Testis (tissue), 2 donors: ENCODE measurements at regions not wholly inside any gene's neighbourhood (a gene's known extent, or its start where the extent isn't known, plus 50 kb on each side); places are given as distances from the start of the nearest gene placed in this dataset.

Experiments
- DNase-seq: peaks from one replicate; pipeline ENCODE4 v3.0.0-alpha.2; 2019
- H3K27ac ChIP-seq, 2 donors: fragments of 200-600 bp; sonication (generic); one replicate each; pipeline ENCODE4 v1.5.1; 2019
- H3K27me3 ChIP-seq: fragments of 200-600 bp; sonication (generic); one replicate; pipeline ENCODE4 v1.5.1; 2019
- H3K36me3 ChIP-seq: fragments of 200-600 bp; sonication (generic); one replicate; pipeline ENCODE4 v1.5.1; 2017; ENCODE audit warnings: low read depth; ENCODE audit errors: missing control alignments
- H3K4me1 ChIP-seq: fragments of 200-600 bp; sonication (generic); one replicate; pipeline ENCODE4 v1.5.1; 2019
- H3K4me3 ChIP-seq, 2 donors: fragments of 200-600 bp; sonication (generic); one replicate each; pipeline ENCODE4 v1.5.1; 2017 to 2019
- H3K9me3 ChIP-seq: fragments of 200-600 bp; sonication (generic); one replicate; pipeline ENCODE4 v1.5.1; 2017
- POLR2A ChIP-seq: fragments of 450-650 bp; IDR thresholded peaks from one replicate; pipeline ENCODE4 v1.6.1; 2017; ENCODE audit warnings: antibody characterized with exemption, mild to moderate bottlenecking, moderate library complexity
- WGBS, 2 donors: methylation state at CpG; one replicate each; pipeline ENCODE4 v1.1.5; 2018; 5-methylcytosine and 5-hydroxymethylcytosine counted together
- intact Hi-C: fragments of 100-400 bp; cut with DNase I; formaldehyde crosslinking; loops from one replicate; pipeline ENCODE4 v1.15.1; 2023; ENCODE audit warnings: low total_unique reads
- TF ChIP-seq, protein P1 (sequence below), 3 experiments: fragments of 450-650 bp in 2 of 3; fragments of 200-600 bp in 1 of 3; sonication (generic) in 1 of 3; IDR thresholded peaks; one replicate each; pipeline ENCODE4 v1.5.1; 2016 to 2019; ENCODE audit warnings: antibody characterized with exemption in 3 of 3, mild to moderate bottlenecking in 2 of 3, moderate library complexity in 1 of 3

DNA sequence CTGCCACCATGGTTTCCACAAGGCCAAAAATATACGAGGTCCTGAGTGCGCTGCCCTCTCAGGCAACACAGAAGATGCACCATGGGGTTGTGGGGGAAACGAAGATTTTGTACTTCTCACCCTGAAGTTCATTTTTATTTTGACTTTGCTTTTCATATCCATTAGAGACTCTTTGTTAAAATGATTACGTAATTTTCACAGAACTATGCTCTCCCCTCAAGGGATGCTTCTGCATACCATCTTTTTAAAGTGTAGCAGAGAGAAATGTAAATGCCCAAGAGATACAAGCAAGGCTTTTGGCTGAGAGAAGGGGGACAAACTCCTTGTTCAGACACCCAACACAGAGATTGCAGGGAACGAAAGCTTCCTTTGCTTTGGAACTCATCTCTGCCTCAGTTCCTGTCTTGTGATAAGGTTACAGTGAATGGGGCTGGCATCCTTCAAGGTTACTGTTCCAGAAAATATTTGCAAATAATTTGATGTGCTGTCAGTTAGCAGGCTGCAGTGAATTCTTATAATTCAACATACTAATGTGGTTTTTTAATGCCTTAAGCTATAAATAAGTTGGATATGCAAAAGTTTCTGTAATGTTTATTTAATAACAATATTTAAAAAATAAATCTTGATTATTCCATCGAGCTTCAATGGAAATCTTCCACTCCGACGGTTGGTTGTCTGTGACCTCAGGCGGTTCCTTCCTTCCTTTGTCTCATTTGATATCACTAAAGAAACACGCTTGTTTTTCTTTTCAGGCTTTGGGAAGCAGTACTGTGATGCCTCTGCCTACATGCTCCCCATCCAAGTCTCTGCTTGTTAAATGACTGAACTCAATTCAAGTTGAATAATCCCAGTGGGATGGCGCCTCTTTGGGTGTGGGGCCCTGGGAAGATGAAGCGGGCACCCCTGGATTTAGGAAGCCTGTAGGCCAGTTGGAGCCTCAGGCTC, 209.3 kb upstream of the CTBP2 start:
- H3K27ac ChIP-seq: no peak overlapping the region

DNA sequence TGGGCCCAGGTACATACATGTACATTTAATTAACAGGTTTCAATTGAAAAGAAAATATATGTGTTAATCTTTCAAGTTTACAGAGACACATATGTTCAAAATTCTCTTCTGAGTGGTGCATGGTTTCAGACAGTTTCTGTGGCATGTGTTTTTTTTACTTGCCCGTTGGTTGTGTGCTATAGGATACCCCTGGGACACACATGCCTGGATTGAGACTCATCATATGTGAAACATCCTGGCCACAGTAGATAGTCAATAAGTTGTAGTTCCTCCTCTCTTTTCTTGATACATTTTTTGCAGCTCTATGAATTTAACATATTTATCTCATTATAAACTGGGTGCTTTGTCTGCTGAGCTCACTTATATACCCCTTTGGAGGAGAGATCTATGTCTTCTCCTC, 207.8 kb upstream of the CTBP2 start:
- H3K4me1 ChIP-seq: no peaks in the 10 kb centered on the region
- no peaks in the 10 kb centered on the region for H3K27me3 ChIP-seq
- TF ChIP-seq, protein P1, sequence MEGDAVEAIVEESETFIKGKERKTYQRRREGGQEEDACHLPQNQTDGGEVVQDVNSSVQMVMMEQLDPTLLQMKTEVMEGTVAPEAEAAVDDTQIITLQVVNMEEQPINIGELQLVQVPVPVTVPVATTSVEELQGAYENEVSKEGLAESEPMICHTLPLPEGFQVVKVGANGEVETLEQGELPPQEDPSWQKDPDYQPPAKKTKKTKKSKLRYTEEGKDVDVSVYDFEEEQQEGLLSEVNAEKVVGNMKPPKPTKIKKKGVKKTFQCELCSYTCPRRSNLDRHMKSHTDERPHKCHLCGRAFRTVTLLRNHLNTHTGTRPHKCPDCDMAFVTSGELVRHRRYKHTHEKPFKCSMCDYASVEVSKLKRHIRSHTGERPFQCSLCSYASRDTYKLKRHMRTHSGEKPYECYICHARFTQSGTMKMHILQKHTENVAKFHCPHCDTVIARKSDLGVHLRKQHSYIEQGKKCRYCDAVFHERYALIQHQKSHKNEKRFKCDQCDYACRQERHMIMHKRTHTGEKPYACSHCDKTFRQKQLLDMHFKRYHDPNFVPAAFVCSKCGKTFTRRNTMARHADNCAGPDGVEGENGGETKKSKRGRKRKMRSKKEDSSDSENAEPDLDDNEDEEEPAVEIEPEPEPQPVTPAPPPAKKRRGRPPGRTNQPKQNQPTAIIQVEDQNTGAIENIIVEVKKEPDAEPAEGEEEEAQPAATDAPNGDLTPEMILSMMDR (IDR thresholded peaks at IDR 0.05): no peak
- TF ChIP-seq POLR2A: no peak
- H3K4me3 ChIP-seq: no peak overlapping the region
- H3K27ac ChIP-seq: no peak overlapping the region
- H3K36me3 ChIP-seq: no peaks in the 10 kb centered on the region
- H3K9me3 ChIP-seq: no peaks in the 10 kb centered on the region
- 72 to 73% methylated on average over 1 of the region's 1 CpG for WGBS, 2 donors
- intact Hi-C loops: no loop called here
- DNase-seq: no peak

More for the DNA sequence above, 209.3 kb upstream of the CTBP2 start:
- Histone ChIP-seq H3K27me3 (no peaks in the 10 kb centered on the region), H3K4me3 (no peak overlapping the region), H3K4me1 (no peaks in the 10 kb centered on the region), H3K36me3 (no peaks in the 10 kb centered on the region), H3K9me3 (no peaks in the 10 kb centered on the region)
- 51 to 63% methylated on average over 12 of the region's 12 CpGs for WGBS, 2 donors
- intact Hi-C loops: no loop called here
- TF ChIP-seq, protein P1 (IDR thresholded peaks at IDR 0.05): no peak
- no peak for TF ChIP-seq POLR2A
- no peak for DNase-seq

DNA sequence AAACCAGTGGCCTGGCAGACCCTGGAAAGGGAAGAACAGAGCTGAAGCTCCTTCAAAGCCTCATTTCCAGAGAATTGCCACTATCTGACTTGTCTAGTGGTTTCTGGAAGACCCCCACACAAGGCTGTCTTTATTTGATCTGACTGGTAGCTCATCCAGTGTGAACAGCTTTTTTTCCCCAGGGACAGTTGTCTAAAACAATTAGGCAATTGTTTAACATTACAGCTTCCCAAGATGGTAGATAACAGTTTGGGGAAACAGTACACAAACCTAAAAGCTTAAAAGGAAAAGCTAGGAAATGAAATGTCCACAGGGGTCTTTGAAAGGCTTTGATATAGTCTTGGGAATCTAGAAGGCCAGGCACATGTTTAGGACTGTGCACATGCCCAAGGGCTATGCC, 203.4 kb upstream of the CTBP2 start:
- Histone ChIP-seq H3K4me1 (no peaks in the 10 kb centered on the region), H3K27me3 (no peaks in the 10 kb centered on the region), H3K4me3 (no peak overlapping the region), H3K27ac (no peak overlapping the region), H3K9me3 (no peaks in the 10 kb centered on the region), H3K36me3 (no peaks in the 10 kb centered on the region)
- intact Hi-C loops: no loop called here
- DNase-seq: no peak
- TF ChIP-seq POLR2A: no peak
- TF ChIP-seq, protein P1 (IDR thresholded peaks at IDR 0.05): no peak

DNA sequence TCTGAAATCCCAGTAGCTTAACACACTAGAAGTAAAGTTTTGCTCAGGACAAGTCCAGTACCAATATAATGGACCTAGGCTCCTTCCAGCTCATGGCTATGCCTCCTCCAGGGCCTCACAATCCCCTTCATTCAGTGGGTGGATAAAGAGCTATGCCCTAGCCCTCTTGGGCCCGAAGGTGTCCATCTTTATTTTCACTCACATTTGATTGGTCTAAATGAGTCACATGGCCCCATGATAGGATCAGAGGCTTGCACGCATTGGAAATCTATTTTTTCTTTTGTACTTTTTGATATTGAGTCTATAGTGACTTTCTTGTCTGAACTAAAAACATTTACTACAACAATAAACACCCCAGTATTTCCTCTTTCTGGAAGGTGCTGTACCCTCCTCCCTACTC, 202.6 kb upstream of the CTBP2 start:
- Histone ChIP-seq H3K36me3 (no peaks in the 10 kb centered on the region), H3K27me3 (no peaks in the 10 kb centered on the region), H3K27ac (no peak overlapping the region), H3K4me3 (no peak overlapping the region), H3K9me3 (no peaks in the 10 kb centered on the region), H3K4me1 (no peaks in the 10 kb centered on the region)
- intact Hi-C loops: no loop called here
- TF ChIP-seq, protein P1 (IDR thresholded peaks at IDR 0.05): no peak
- no peak for TF ChIP-seq POLR2A
- 89 to 90% methylated on average over 2 of the region's 2 CpGs for WGBS, 2 donors
- DNase-seq: no peak

DNA sequence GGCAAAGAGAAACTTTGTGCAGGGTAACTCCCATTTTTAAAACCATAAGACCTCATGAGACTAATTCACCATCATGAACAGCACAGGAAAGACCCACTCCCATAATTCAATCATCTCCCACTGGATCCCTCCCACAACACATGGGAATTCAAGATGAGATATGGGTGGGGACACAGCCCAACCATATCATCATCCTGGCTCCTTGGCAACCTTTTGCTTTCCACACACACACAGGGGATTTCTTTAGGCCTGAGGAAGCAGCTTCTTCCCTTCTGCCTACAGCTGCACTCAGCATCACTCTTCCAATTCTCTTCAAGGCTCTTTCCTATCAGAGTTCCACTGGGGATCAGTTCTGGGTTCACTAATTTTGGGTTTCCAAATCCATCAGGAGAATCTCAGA, 199.0 kb upstream of the CTBP2 start:
- Histone ChIP-seq H3K36me3 (no peaks in the 10 kb centered on the region), H3K4me1 (no peaks in the 10 kb centered on the region), H3K27me3 (no peaks in the 10 kb centered on the region), H3K4me3 (no peak overlapping the region), H3K27ac (no peak overlapping the region), H3K9me3 (no peaks in the 10 kb centered on the region)
- DNase-seq: no peak
- TF ChIP-seq, protein P1 (IDR thresholded peaks at IDR 0.05): no peak
- TF ChIP-seq POLR2A: no peak
- intact Hi-C loops: no loop called here
